Ishikawa (cell line): ENCODE measurements at regions not wholly inside any gene's neighbourhood (a gene's known extent, or its start where the extent isn't known, plus 50 kb on each side); places are given as distances from the start of the nearest gene placed in this dataset.

Source experiments
- CEBPB ChIP-seq: IDR thresholded peaks from 2 replicates; pipeline ENCODE4 v1.6.1; 2012
- CREB1 ChIP-seq: IDR thresholded peaks from 2 replicates; pipeline ENCODE4 v1.6.1; 2012; ENCODE audit warnings: low read depth
- EGR1 ChIP-seq: IDR thresholded peaks from 2 replicates; pipeline ENCODE4 v1.6.1; 2012
- EP300 ChIP-seq: IDR thresholded peaks from 2 replicates; pipeline ENCODE4 v1.6.1; 2012; ENCODE audit warnings: borderline replicate concordance
- FOXM1 ChIP-seq: IDR thresholded peaks from 2 replicates; pipeline ENCODE4 v1.6.1; 2012; ENCODE audit warnings: low read depth, borderline replicate concordance
- NFIC ChIP-seq: IDR thresholded peaks from 2 replicates; pipeline ENCODE4 v1.6.1; 2012
- RAD21 ChIP-seq: IDR thresholded peaks from 2 replicates; pipeline ENCODE4 v1.6.1; 2012; ENCODE audit warnings: low read depth
- TAF1 ChIP-seq: IDR thresholded peaks from 2 replicates; pipeline ENCODE4 v1.6.1; 2012; ENCODE audit warnings: low read depth, mild to moderate bottlenecking
- TCF12 ChIP-seq: IDR thresholded peaks from 2 replicates; pipeline ENCODE4 v1.6.1; 2012; ENCODE audit warnings: low read depth
- TEAD4 ChIP-seq: IDR thresholded peaks from 2 replicates; pipeline ENCODE4 v1.6.1; 2012
- YY1 ChIP-seq: IDR thresholded peaks from 2 replicates; pipeline ENCODE4 v1.6.1; 2012; ENCODE audit warnings: low read depth
- ZBTB7A ChIP-seq: IDR thresholded peaks from 2 replicates; pipeline ENCODE4 v1.6.1; 2012; ENCODE audit warnings: low read depth
- TF ChIP-seq, protein P1 (sequence below): IDR thresholded peaks from 2 replicates; pipeline ENCODE4 v1.6.1; 2012; ENCODE audit warnings: low read depth, mild to moderate bottlenecking
- TF ChIP-seq, protein P2 (sequence below): IDR thresholded peaks from 2 replicates; pipeline ENCODE4 v1.6.1; 2012
- TF ChIP-seq, protein P3 (sequence below): IDR thresholded peaks from 2 replicates; pipeline ENCODE4 v1.6.1; 2012

- no peak for TF ChIP-seq EP300
- TF ChIP-seq TAF1 = no peak
- TF ChIP-seq CEBPB = no peak
- TF ChIP-seq, protein P1, sequence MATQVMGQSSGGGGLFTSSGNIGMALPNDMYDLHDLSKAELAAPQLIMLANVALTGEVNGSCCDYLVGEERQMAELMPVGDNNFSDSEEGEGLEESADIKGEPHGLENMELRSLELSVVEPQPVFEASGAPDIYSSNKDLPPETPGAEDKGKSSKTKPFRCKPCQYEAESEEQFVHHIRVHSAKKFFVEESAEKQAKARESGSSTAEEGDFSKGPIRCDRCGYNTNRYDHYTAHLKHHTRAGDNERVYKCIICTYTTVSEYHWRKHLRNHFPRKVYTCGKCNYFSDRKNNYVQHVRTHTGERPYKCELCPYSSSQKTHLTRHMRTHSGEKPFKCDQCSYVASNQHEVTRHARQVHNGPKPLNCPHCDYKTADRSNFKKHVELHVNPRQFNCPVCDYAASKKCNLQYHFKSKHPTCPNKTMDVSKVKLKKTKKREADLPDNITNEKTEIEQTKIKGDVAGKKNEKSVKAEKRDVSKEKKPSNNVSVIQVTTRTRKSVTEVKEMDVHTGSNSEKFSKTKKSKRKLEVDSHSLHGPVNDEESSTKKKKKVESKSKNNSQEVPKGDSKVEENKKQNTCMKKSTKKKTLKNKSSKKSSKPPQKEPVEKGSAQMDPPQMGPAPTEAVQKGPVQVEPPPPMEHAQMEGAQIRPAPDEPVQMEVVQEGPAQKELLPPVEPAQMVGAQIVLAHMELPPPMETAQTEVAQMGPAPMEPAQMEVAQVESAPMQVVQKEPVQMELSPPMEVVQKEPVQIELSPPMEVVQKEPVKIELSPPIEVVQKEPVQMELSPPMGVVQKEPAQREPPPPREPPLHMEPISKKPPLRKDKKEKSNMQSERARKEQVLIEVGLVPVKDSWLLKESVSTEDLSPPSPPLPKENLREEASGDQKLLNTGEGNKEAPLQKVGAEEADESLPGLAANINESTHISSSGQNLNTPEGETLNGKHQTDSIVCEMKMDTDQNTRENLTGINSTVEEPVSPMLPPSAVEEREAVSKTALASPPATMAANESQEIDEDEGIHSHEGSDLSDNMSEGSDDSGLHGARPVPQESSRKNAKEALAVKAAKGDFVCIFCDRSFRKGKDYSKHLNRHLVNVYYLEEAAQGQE = no peak
- no peak for TF ChIP-seq FOXM1
- TF ChIP-seq TCF12 = no peak
- TF ChIP-seq EGR1 = no peak
- TF ChIP-seq ZBTB7A = no peak
- no peak for TF ChIP-seq YY1
- TF ChIP-seq RAD21 = no peak
- TF ChIP-seq CREB1 = no peak
- TF ChIP-seq, protein P2, sequence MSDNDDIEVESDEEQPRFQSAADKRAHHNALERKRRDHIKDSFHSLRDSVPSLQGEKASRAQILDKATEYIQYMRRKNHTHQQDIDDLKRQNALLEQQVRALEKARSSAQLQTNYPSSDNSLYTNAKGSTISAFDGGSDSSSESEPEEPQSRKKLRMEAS = no peak
- no peak for TF ChIP-seq TEAD4
- TF ChIP-seq, protein P3, sequence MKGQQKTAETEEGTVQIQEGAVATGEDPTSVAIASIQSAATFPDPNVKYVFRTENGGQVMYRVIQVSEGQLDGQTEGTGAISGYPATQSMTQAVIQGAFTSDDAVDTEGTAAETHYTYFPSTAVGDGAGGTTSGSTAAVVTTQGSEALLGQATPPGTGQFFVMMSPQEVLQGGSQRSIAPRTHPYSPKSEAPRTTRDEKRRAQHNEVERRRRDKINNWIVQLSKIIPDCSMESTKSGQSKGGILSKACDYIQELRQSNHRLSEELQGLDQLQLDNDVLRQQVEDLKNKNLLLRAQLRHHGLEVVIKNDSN = no peak
Observed at GRCh38 chr14:39593377-39593776, 161.1 kb upstream of the FBXO33 start.

DNA sequence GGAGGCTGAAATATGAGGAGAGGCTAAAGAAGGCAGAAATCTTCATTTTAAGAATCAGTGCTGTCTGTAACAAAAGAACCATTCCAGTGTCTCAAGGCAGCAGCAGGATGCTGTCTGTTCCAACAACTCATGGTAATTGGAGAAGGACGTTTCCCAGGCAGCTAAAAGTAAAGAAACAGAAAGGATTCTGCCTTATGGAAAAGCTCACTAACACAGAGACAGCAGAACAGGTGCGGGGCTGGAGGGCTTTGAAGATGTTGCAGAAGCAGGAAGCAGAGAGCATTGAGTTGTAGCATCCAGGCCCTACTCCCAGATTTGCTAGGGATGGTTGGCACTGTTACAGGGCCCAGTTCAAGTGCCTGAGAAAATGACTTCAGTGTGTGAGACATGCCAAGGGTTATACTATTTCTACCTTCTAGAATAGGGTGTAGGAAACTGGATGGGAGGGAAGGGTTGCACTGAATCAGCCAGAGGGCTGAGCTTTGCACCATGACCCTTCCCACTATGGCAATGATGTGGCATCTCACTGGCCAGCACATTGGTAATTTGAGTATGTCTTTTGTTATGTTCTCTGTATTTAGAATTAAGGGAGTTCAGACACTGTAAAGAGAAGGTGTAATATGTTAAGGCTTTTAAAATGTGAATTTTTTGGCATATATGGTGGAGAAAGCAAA lies 160.0 kb upstream of the FBXO33 start:
- no peak for TF ChIP-seq EP300
- TF ChIP-seq, protein P3 = no peak
- TF ChIP-seq FOXM1 = no peak
- TF ChIP-seq, protein P1 = no peak
- TF ChIP-seq NFIC = no peak
- TF ChIP-seq YY1 = no peak
- TF ChIP-seq TCF12 = no peak
- no peak for TF ChIP-seq TAF1
- no peak for TF ChIP-seq EGR1
- no peak for TF ChIP-seq CEBPB
- TF ChIP-seq, protein P2 = no peak
- TF ChIP-seq RAD21 = no peak
- no peak for TF ChIP-seq CREB1

- TF ChIP-seq NFIC = no peak
- no peak for TF ChIP-seq CREB1
Observed at GRCh38 chr14:39582028-39582654, 149.9 kb upstream of the FBXO33 start.

GRCh38 chr14:39581474-39581873 lies 149.2 kb upstream of the FBXO33 start:
- TF ChIP-seq RAD21 (peak; percentile 18; the same call in 1 of the 2 replicates), TCF12 (no peak)

DNA sequence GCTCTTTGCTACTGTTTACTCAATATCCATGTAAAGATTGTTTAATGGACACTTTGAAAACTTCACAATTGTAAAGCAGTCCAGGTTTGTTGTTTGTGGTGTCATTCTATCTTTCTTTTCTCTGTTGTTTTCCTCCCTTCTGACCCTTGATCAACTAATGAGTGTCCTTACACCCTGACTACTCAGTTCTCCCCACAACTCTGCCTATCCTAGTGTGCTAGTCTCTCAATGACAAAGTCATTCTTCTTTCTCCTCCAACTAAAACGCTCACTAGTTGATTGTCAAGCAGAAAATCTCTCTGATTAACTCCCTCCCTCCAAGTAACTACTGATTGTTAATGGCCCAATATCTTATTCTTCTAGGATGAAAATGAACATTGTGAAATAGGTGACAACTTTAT lies 148.5 kb upstream of the FBXO33 start:
- TF ChIP-seq NFIC = no peak
- TF ChIP-seq TAF1 = no peak
- no peak for TF ChIP-seq EGR1
- TF ChIP-seq TCF12 = no peak
- no peak for TF ChIP-seq FOXM1
- no peak for TF ChIP-seq CEBPB
- no peak for TF ChIP-seq RAD21
- TF ChIP-seq EP300 = no peak
- no peak for TF ChIP-seq YY1
- TF ChIP-seq, protein P1 = no peak
- TF ChIP-seq CREB1 = no peak
- TF ChIP-seq, protein P2 = no peak
- TF ChIP-seq TEAD4 = no peak
- TF ChIP-seq, protein P3 = no peak
- no peak for TF ChIP-seq ZBTB7A
